GM12872 (cell line): ENCODE measurements at regions not wholly inside any gene's neighbourhood (a gene's known extent, or its start where the extent isn't known, plus 50 kb on each side); places are given as distances from the start of the nearest gene placed in this dataset.

ENCODE experiments used
- CTCF ChIP-seq: IDR thresholded peaks from 3 replicates; pipeline ENCODE4 v1.5.1; 2011; ENCODE audit warnings: low read depth, mild to moderate bottlenecking, low read length, moderate library complexity; ENCODE audit not compliant: insufficient read depth

GRCh38 chr9:86893811-86894490 is 53.4 kb downstream of the GAS1 start:
- no peak for TF ChIP-seq CTCF

GRCh38 chr9:86892576-86892975 is 54.7 kb downstream of the GAS1 start:
- no peak for TF ChIP-seq CTCF

- no peak for TF ChIP-seq CTCF
These were observed 55.3 kb downstream of the GAS1 start for GRCh38 chr9:86891886-86892437.

- no peak for TF ChIP-seq CTCF
These were observed 56.2 kb downstream of the GAS1 start for GRCh38 chr9:86891091-86891490.

GRCh38 chr9:86885232-86885631 is 62.1 kb downstream of the GAS1 start:
- no peak for TF ChIP-seq CTCF

- TF ChIP-seq CTCF: no peak
These were observed 70.6 kb downstream of the GAS1 start for GRCh38 chr9:86876621-86877196.

GRCh38 chr9:86868616-86869015 is 78.7 kb downstream of the GAS1 start:
- TF ChIP-seq CTCF: no peak
